Lung (tissue), 11 donors: ENCODE measurements at regions not wholly inside any gene's neighbourhood (a gene's known extent, or its start where the extent isn't known, plus 50 kb on each side); places are given as distances from the start of the nearest gene placed in this dataset.
"Not testable (repeated sequence)": the region's sequence is repeated elsewhere in the genome, so short reads cannot be mapped to it uniquely, and the experiment has no call there.

Source experiments
- ATAC-seq: fragments of 200-7000 bp; cut with Tn5 transposase; one replicate; pipeline ENCODE4 v1.9.1; 2020; ENCODE audit warnings: moderate number of reproducible peaks; ENCODE audit not compliant: insufficient read depth, low FRiP score
- DNase-seq, 3 donors: peaks; one replicate each; pipeline ENCODE4 v3.0.0-alpha.2; 2013 to 2017
- H3K27ac ChIP-seq, 2 donors: one replicate each; pipeline ENCODE4 v1.5.1; 2013; ENCODE audit warnings: mild to moderate bottlenecking in 2 of 2, moderate library complexity in 2 of 2, control low read depth in 1 of 2, inconsistent platforms in 1 of 2, low read depth in 1 of 2, low read length in 1 of 2
- H3K27me3 ChIP-seq, 3 donors: one replicate each; pipeline ENCODE4 v1.5.1; 2013; ENCODE audit warnings: low read length in 2 of 3; ENCODE audit not compliant: control insufficient read depth in 3 of 3, insufficient read depth in 3 of 3
- H3K36me3 ChIP-seq, 4 donors: one replicate each; pipeline ENCODE4 v1.5.1; 2013; ENCODE audit warnings: low read length in 4 of 4, mild to moderate bottlenecking in 1 of 4, moderate library complexity in 1 of 4; ENCODE audit not compliant: control insufficient read depth in 4 of 4, insufficient read depth in 4 of 4
- H3K4me1 ChIP-seq, 5 donors: one replicate each; pipeline ENCODE4 v1.5.1; 2013; ENCODE audit warnings: low read length in 5 of 5, mild to moderate bottlenecking in 2 of 5, moderate library complexity in 1 of 5; ENCODE audit not compliant: control insufficient read depth in 5 of 5, insufficient read depth in 5 of 5
- H3K4me3 ChIP-seq: one replicate; pipeline ENCODE4 v1.5.1; 2013; ENCODE audit warnings: mild to moderate bottlenecking, control low read depth, moderate library complexity
- H3K9ac ChIP-seq, 2 donors: one replicate each; pipeline ENCODE4 v1.5.1; 2013; ENCODE audit warnings: low read length in 2 of 2, control low read depth in 1 of 2; ENCODE audit not compliant: insufficient read depth in 1 of 2
- H3K9me3 ChIP-seq, 4 donors: one replicate each; pipeline ENCODE4 v1.5.1; 2013; ENCODE audit warnings: low read length in 3 of 4, mild to moderate bottlenecking in 1 of 4, moderate library complexity in 1 of 4; ENCODE audit not compliant: control insufficient read depth in 4 of 4, insufficient read depth in 3 of 4
- WGBS, 2 donors: extraction: QIAGEN DNeasy Blood & Tissue Kit; methylation state at CpG; one replicate each; pipeline ENCODE4 v1.1.7; 2013; 5-methylcytosine and 5-hydroxymethylcytosine counted together
- TF ChIP-seq, protein P1 (sequence below): IDR thresholded peaks from 2 replicates; pipeline ENCODE4 v1.5.1; 2012; ENCODE audit warnings: mild to moderate bottlenecking; ENCODE audit errors: control extremely low read depth, extremely low read depth
- donor health status: control.
- donor health status: control.
- donor health status: Bipolar disorder and iron deficiency.
- donor health status: healthy.
- donor health status: DM: yes; HTN: yes; CAD: no.

DNA sequence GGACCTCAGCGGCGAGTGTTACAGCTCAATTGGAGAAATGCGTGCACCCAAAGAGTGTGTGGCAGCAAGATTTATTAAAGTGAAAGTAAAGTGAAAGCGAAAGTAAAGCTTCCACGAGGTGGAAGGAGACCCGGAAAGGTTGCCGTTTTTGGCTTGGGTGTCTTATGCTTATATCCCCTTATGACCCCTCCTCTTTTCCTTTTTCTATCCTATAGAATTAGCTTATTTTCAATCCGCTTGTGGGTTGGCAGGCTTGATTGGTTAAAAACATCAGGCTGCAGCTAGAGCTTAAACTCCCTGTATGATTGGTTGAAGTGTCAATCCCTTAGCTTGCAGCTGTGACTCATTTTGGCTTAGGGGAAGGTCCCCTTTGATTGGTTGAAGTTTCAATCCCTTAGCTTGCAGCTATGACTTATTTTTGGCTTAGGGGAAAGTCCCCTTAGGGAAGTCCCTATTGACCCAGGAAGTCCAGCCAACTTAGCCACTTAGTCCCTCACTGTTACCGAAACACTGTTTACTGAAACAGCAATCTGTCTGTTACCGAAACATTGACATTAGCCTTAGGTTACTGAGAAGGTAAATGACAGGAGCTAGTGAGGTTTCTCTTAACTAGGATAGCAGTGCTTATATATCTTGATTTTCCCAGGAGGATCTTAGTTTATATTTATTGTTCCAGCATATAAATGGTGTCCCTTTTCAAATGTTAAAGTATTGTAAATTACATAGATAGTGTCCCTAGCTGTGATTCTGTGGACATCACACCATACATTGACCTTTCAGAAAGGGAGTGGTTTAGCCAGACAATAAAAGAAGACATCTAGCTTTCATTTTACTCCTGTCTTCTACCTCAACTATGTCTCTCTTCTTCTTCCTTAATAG lies 575.8 kb downstream of the DACH1 start:
- H3K27me3 ChIP-seq, result no peaks in the 10 kb centered on the region
- H3K4me1 ChIP-seq, result no peaks in the 10 kb centered on the region
- TF ChIP-seq, protein P1, sequence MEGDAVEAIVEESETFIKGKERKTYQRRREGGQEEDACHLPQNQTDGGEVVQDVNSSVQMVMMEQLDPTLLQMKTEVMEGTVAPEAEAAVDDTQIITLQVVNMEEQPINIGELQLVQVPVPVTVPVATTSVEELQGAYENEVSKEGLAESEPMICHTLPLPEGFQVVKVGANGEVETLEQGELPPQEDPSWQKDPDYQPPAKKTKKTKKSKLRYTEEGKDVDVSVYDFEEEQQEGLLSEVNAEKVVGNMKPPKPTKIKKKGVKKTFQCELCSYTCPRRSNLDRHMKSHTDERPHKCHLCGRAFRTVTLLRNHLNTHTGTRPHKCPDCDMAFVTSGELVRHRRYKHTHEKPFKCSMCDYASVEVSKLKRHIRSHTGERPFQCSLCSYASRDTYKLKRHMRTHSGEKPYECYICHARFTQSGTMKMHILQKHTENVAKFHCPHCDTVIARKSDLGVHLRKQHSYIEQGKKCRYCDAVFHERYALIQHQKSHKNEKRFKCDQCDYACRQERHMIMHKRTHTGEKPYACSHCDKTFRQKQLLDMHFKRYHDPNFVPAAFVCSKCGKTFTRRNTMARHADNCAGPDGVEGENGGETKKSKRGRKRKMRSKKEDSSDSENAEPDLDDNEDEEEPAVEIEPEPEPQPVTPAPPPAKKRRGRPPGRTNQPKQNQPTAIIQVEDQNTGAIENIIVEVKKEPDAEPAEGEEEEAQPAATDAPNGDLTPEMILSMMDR, result no peak
- H3K9ac ChIP-seq, result no peak overlapping the region
- DNase-seq, result no peak
- peak overlapping the region; percentile 40 to 62 for H3K27ac ChIP-seq
- ATAC-seq, result peak; percentile 48
- H3K4me3 ChIP-seq, result peak overlapping the region; percentile 29
- peaks cover 0 to 2% (median 0%) of the 10 kb centered on the region in 4 donors for H3K9me3 ChIP-seq
- H3K36me3 ChIP-seq, result no peaks in the 10 kb centered on the region
- 44 to 58% methylated on average over 10 of the region's 10 CpGs for WGBS, 2 donors

DNA sequence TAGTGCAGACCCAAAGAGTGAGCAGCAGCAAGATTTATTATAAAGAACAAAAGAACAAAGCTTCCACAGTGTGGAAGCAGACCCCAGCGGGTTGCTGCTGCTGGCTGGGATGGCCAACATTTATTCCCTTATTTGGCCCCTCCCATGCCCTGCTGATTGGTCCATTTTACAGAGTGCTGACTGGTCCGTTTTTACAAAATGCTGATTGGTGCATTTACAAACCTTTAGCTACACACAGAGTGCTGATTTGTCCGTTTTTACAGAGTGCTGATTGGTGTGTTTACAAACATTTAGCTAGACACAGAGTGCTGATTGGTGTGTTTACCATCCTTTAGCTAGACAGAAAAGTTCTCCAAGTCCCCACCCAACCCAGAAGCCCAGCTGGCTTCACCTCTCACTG lies 577.0 kb downstream of the DACH1 start:
- ATAC-seq, H3K27me3 ChIP-seq, H3K4me3 ChIP-seq, H3K36me3 ChIP-seq, H3K27ac ChIP-seq, H3K4me1 ChIP-seq, H3K9ac ChIP-seq, H3K9me3 ChIP-seq, DNase-seq: not testable (repeated sequence)
- WGBS, 2 donors, result 79 to 95% methylated on average over 3 of the region's 3 CpGs

- no peaks in the 10 kb centered on the region for H3K27me3 ChIP-seq
- H3K36me3 ChIP-seq, result no peaks in the 10 kb centered on the region
- no peaks in the 10 kb centered on the region for H3K4me1 ChIP-seq
- 95 to 97% methylated on average over 1 of the region's 1 CpG for WGBS, 2 donors
- no peak overlapping the region for H3K27ac ChIP-seq
- ATAC-seq, result no peak
- TF ChIP-seq, protein P1, result no peak
- no peak overlapping the region for H3K9ac ChIP-seq
- DNase-seq, result no peak
- H3K9me3 ChIP-seq, result peaks cover 0 to 3% (median 0%) of the 10 kb centered on the region in 4 donors
- no peak overlapping the region for H3K4me3 ChIP-seq
Measured at GRCh38 chr13:71285700-71286099, 581.3 kb downstream of the DACH1 start.

- Histone ChIP-seq H3K9me3 (no peaks in the 10 kb centered on the region), H3K27me3 (no peaks in the 10 kb centered on the region), H3K36me3 (no peaks in the 10 kb centered on the region), H3K27ac (no peak overlapping the region), H3K4me3 (no peak overlapping the region), H3K9ac (no peak overlapping the region), H3K4me1 (peaks cover 0 to 4% (median 0%) of the 10 kb centered on the region in 5 donors)
- TF ChIP-seq, protein P1, result no peak
- DNase-seq, result peak in 1 of 3 donors; percentile 14
- ATAC-seq, result no peak
- WGBS, 2 donors, result 66 to 88% methylated on average over 2 of the region's 2 CpGs
Measured at GRCh38 chr13:71278512-71278911, 588.5 kb downstream of the DACH1 start.
